Endothelial cell of umbilical vein (primary cell): ENCODE measurements at regions not wholly inside any gene's neighbourhood (a gene's known extent, or its start where the extent isn't known, plus 50 kb on each side); places are given as distances from the start of the nearest gene placed in this dataset.

Experiments
- BruUV-seq: library from RNA; stranded (reverse); fragments of 400-500 nt; replicated peaks from 2 replicates; lab custom pipeline; 2021; lab: Mats Ljungman, UMichigan
- CTCF ChIA-PET: fragments of 300-600, 350-600 bp; sonication (Branson Sonifier 250); formaldehyde crosslinking; loops from one replicate; lab custom pipeline; 2021; ENCODE audit warnings: antibody characterized with exemption, inconsistent platforms; lab: Charles Lee
- POLR2A ChIA-PET: fragments of 300-600, 350-600 bp; sonication (Branson Sonifier 250); formaldehyde crosslinking; loops from one replicate; lab custom pipeline; 2021; ENCODE audit warnings: antibody characterized with exemption, inconsistent platforms; lab: Charles Lee
- DNase-seq: peaks from one replicate; pipeline ENCODE4 v3.0.0-alpha.2; 2011; ENCODE audit warnings: low read depth, low spot score
- FAIRE-seq: peaks from 2 replicates; lab custom pipeline; 2011; peaks lifted over from hg19 to GRCh38; lab: Jason Lieb, UNC
- H2AFZ ChIP-seq: 2 replicates; pipeline ENCODE4 v1.6.0; 2012; ENCODE audit warnings: low read depth, low read length, control low read depth, inconsistent platforms
- H3K27ac ChIP-seq: 2 replicates; pipeline ENCODE4 v1.5.1; 2011; ENCODE audit warnings: low read depth, mild to moderate bottlenecking, control low read depth, low read length, moderate library complexity; ENCODE audit not compliant: insufficient read depth
- H3K27me3 ChIP-seq, 2 experiments: 2 replicates each; pipeline versions ENCODE4 v1.6.0 to v1.6.1; 2011; ENCODE audit warnings: low read length in 2 of 2, mixed read lengths in 1 of 2; ENCODE audit not compliant: control insufficient read depth in 2 of 2, insufficient read depth in 2 of 2
- H3K36me3 ChIP-seq, 2 experiments: 2 replicates in 1 of 2; 3 replicates in 1 of 2; pipeline ENCODE4 v1.5.1; 2011; ENCODE audit warnings: low read length in 2 of 2, mild to moderate bottlenecking in 1 of 2, moderate library complexity in 1 of 2; ENCODE audit not compliant: control insufficient read depth in 2 of 2, insufficient read depth in 2 of 2; ENCODE audit errors: extremely low read depth in 1 of 2
- H3K4me1 ChIP-seq: 3 replicates; pipeline ENCODE4 v1.5.1; 2011; ENCODE audit warnings: mild to moderate bottlenecking, low read length; ENCODE audit not compliant: control insufficient read depth, insufficient read depth; ENCODE audit errors: extremely low read depth
- H3K4me2 ChIP-seq: 2 replicates; pipeline ENCODE4 v1.6.1; 2011; ENCODE audit warnings: low read length, control low read depth, mixed read lengths; ENCODE audit not compliant: insufficient read depth
- H3K4me3 ChIP-seq, 3 experiments: fragments of 200-600 bp in 1 of 3; sonication (generic), shearing (Covaris generic) in 1 of 3; replicated peaks in 1 of 3; 2 replicates each; pipeline ENCODE4 v1.5.1; 2011 to 2016; ENCODE audit warnings: control low read depth in 3 of 3, low read length in 3 of 3, mild to moderate bottlenecking in 2 of 3, inconsistent platforms in 1 of 3, low read depth in 1 of 3, moderate library complexity in 1 of 3; ENCODE audit not compliant: insufficient read depth in 1 of 3
- H3K79me2 ChIP-seq: 2 replicates; pipeline ENCODE4 v1.6.0; 2012; ENCODE audit warnings: low read length, inconsistent platforms; ENCODE audit not compliant: control insufficient read depth, insufficient read depth
- H3K9ac ChIP-seq: replicated peaks from 2 replicates; pipeline ENCODE3; 2011; ENCODE audit warnings: low read length, control low read depth; ENCODE audit not compliant: insufficient read depth; ENCODE audit errors: extremely low read depth
- H3K9me1 ChIP-seq: replicated peaks from 3 replicates; pipeline ENCODE4 v1.6.0; 2011; ENCODE audit warnings: mild to moderate bottlenecking, low read length; ENCODE audit not compliant: control insufficient read depth, insufficient read depth; ENCODE audit errors: extremely low read depth
- H3K9me3 ChIP-seq: replicated peaks from 2 replicates; pipeline ENCODE4 v1.5.1; 2012; ENCODE audit warnings: low read length, inconsistent platforms; ENCODE audit not compliant: control insufficient read depth, insufficient read depth
- H4K20me1 ChIP-seq: replicated peaks from 2 replicates; pipeline ENCODE3; 2011; ENCODE audit warnings: mild to moderate bottlenecking, low read length; ENCODE audit not compliant: control insufficient read depth, insufficient read depth; ENCODE audit errors: extremely low read depth
- EZH2 ChIP-seq: IDR thresholded peaks from 2 replicates; pipeline ENCODE4 v1.6.1; 2012; ENCODE audit warnings: borderline replicate concordance, low read depth, mild to moderate bottlenecking, moderate library complexity, low read length, inconsistent platforms; ENCODE audit not compliant: severe bottlenecking
- FOS ChIP-seq: IDR thresholded peaks from 2 replicates; pipeline ENCODE4 v1.6.1; 2011; ENCODE audit warnings: mild to moderate bottlenecking, low read length, moderate library complexity, borderline replicate concordance; ENCODE audit not compliant: insufficient read depth
- GATA2 ChIP-seq: IDR thresholded peaks from 2 replicates; pipeline ENCODE4 v1.7.0; 2011; ENCODE audit warnings: low read depth, mild to moderate bottlenecking, moderate library complexity, mixed read lengths, low read length; ENCODE audit not compliant: insufficient read length, insufficient read depth
- JUN ChIP-seq: IDR thresholded peaks from 2 replicates; pipeline ENCODE4 v1.6.1; 2011; ENCODE audit warnings: borderline replicate concordance, low read depth; ENCODE audit not compliant: insufficient read length, insufficient read depth
- POLR2A ChIP-seq: IDR thresholded peaks from 2 replicates; pipeline ENCODE4 v1.6.1; 2012; ENCODE audit warnings: low read depth, mild to moderate bottlenecking, control low read depth, low read length
- dilution Hi-C: fragments of 300-500 bp; cut with MboI; formaldehyde crosslinking; loops from one replicate; pipeline ENCODE4 v1.15.0; 2019; ENCODE audit warnings: low sequenced_read_pairs; ENCODE audit not compliant: extremely low pct_ligation_motif_present
- intact Hi-C: fragments of 100-400 bp; cut with micrococcal nuclease; formaldehyde crosslinking; loops from one replicate; pipeline ENCODE4 v1.10.0; 2022

DNA sequence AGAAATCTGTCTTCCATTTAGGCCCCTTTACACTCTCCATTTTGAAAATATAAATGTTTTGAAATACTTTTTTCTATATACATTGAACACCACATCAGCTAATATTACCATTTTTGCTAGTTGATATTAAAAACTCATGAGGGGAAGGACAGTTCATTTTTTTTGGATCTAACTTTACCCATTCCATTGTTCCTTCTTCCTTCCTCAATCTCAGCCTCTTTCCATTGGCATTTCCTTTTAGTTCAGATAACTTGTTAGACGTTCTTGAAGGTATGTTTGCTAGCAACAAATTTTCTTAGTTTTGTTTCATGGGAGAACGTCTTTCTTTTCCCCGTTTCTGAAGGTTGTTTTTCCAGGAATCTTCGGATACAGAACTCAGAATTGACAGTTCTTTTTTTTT, 759.0 kb downstream of the SOCS6 start:
- ChIA-PET POLR2A (interaction anchor here (0.9 to 1.6 kb wide), 2 partner anchors 10 to 25 kb away, joined by 3 to 4 read pairs; no protein-coding TSS in a partner anchor), CTCF (interaction anchor here (0.8 to 2.1 kb wide), 4 partner anchors 11 to 274 kb away, joined by 3 to 6 read pairs (median 4); no protein-coding TSS in a partner anchor)
- Histone ChIP-seq H4K20me1 (no peaks in the 10 kb centered on the region), H3K27me3 (no peaks in the 10 kb centered on the region), H3K4me2 (peak overlapping the region; percentile 97), H3K9me1 (no peaks in the 10 kb centered on the region), H3K9me3 (no peaks in the 10 kb centered on the region), H3K36me3 (no peaks in the 10 kb centered on the region), H3K4me1 (peaks cover 51% of the 10 kb centered on the region), H3K79me2 (no peaks in the 10 kb centered on the region), H3K27ac (peak overlapping the region; percentile 87), H3K4me3 (peak overlapping the region in 1 of 3 experiments; percentile 59), H3K9ac (peak overlapping the region; percentile 83), H2AFZ (peak overlapping the region; percentile 81)
- intact Hi-C loops = loop anchor here (1.0 kb wide), 4 partner anchors 11 to 68 kb away; no protein-coding TSS in a partner anchor
- DNase-seq (peak; percentile 68), FAIRE-seq (peak; percentile 82)
- dilution Hi-C loops = no loop called here
- TF ChIP-seq GATA2 = peak; percentile 62
- peak; percentile 22 for TF ChIP-seq POLR2A
- no peak for TF ChIP-seq EZH2
- BruUV-seq = no TSS peak

DNA sequence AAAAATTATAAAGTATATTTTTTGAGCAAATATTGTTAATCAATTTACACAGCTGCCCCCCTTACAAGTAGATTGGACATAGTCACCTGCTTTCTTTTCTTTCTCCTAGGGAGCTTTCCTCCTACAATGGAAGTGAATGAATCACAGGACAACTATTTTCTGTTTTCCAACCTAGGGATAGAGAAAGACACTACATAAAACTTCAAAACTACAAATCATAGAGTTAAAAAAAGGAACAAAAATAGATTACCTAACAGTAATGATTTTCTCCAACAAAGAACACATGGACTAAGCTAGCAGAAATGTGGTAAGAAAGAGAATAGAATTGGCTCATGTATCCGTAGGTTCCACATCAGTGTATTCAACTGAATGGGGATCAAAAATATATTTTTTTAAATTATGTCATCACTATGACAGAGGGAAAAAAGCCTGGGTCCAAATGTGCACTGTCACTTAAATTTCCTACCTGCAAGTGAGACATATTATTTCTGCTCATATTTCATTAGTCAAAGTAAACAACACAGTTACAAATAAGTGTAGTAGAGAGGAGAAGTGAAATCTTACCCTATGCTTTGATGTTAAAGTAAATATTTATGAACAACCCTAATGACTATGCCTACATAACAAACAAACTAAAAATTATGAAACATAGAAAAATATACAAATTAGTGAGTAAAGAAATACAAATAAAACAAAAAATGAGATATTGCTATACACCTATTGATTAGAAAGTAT, 756.7 kb downstream of the SOCS6 start:
- POLR2A ChIA-PET = no interaction called here
- CTCF ChIA-PET = interaction anchor here (0.9 to 1.7 kb wide), 6 partner anchors 8 to 404 kb away, joined by 3 to 6 read pairs (median 3); no protein-coding TSS in a partner anchor
- Histone ChIP-seq H3K79me2 (no peaks in the 10 kb centered on the region), H3K27me3 (no peaks in the 10 kb centered on the region), H3K9me1 (no peaks in the 10 kb centered on the region), H3K9me3 (no peaks in the 10 kb centered on the region), H2AFZ (peak overlapping the region; percentile 24), H3K4me3 (no peak overlapping the region), H3K36me3 (no peaks in the 10 kb centered on the region), H3K4me1 (peaks cover 48% of the 10 kb centered on the region), H4K20me1 (no peaks in the 10 kb centered on the region), H3K4me2 (peak overlapping the region; percentile 28), H3K9ac (peak overlapping the region; percentile 12), H3K27ac (peak overlapping the region; percentile 35)
- dilution Hi-C loops = no loop called here
- no peak for TF ChIP-seq FOS
- TF ChIP-seq JUN = peak; percentile 36
- DNase-seq = peak; percentile 58
- intact Hi-C loops = loop anchor here (1.0 kb wide), 1 partner anchor 44 kb away; no protein-coding TSS in a partner anchor
- FAIRE-seq = no peak
- BruUV-seq = no TSS peak
